Breast epithelium (tissue), 4 donors: ENCODE measurements at regions not wholly inside any gene's neighbourhood (a gene's known extent, or its start where the extent isn't known, plus 50 kb on each side); places are given as distances from the start of the nearest gene placed in this dataset.

ENCODE experiments used
- DNase-seq, 2 donors: peaks; one replicate each; pipeline ENCODE4 v3.0.0-alpha.2; 2019; ENCODE audit warnings: low spot score in 2 of 2
- H3K27ac ChIP-seq, 2 donors: fragments of 200-600 bp; sonication (generic) in 1 of 2; one replicate each; pipeline ENCODE4 v1.5.1; 2016 to 2019; ENCODE audit warnings: mild to moderate bottlenecking in 1 of 2
- H3K27me3 ChIP-seq, 2 donors: fragments of 200-600 bp; sonication (generic) in 1 of 2; one replicate each; pipeline versions ENCODE4 v1.5.1 to v1.6.0; 2017 to 2019; ENCODE audit warnings: control low read depth in 1 of 2, mild to moderate bottlenecking in 1 of 2
- H3K36me3 ChIP-seq: fragments of 200-600 bp; one replicate; pipeline ENCODE4 v1.5.1; 2019
- H3K4me1 ChIP-seq, 2 donors: fragments of 200-600 bp; sonication (generic); one replicate each; pipeline ENCODE4 v1.5.1; 2016 to 2019; ENCODE audit warnings: control low read depth in 1 of 2
- H3K4me3 ChIP-seq, 3 donors: fragments of 200-600 bp; sonication (generic); 1 replicate in 2 of 3; 2 replicates in 1 of 3; pipeline ENCODE4 v1.5.1; 2016 to 2019; ENCODE audit warnings: mild to moderate bottlenecking in 3 of 3, moderate library complexity in 2 of 3
- H3K9me3 ChIP-seq, 2 donors: fragments of 200-600 bp; sonication (generic) in 1 of 2; one replicate each; pipeline ENCODE4 v1.5.1; 2016 to 2019; ENCODE audit warnings: control low read depth in 1 of 2
- CTCF ChIP-seq, 3 donors: fragments of 450-650 bp; IDR thresholded peaks; one replicate each; pipeline ENCODE4 v1.5.1; 2016 to 2017; ENCODE audit warnings: antibody characterized with exemption in 3 of 3, mild to moderate bottlenecking in 3 of 3, moderate library complexity in 3 of 3
- POLR2A ChIP-seq: fragments of 450-650 bp; IDR thresholded peaks from one replicate; pipeline ENCODE4 v1.6.1; 2016; ENCODE audit warnings: antibody characterized with exemption, mild to moderate bottlenecking, moderate library complexity
- POLR2AphosphoS5 ChIP-seq, 3 donors: sonication (generic); formaldehyde crosslinking; IDR thresholded peaks; one replicate each; pipeline ENCODE4 v1.6.1; 2017; ENCODE audit warnings: antibody characterized with exemption in 3 of 3
- intact Hi-C: fragments of 100-400 bp; cut with DNase I; formaldehyde crosslinking; loops from one replicate; pipeline ENCODE4 v1.15.1; 2023; ENCODE audit warnings: low total_unique reads

GRCh38 chr2:225995796-225996461, 596.4 kb downstream of the NYAP2 start:
- Histone ChIP-seq H3K9me3 (no peaks in the 10 kb centered on the region), H3K4me1 (no peaks in the 10 kb centered on the region), H3K36me3 (no peaks in the 10 kb centered on the region), H3K4me3 (no peak overlapping the region), H3K27me3 (no peaks in the 10 kb centered on the region), H3K27ac (peak overlapping the region; percentile 26 to 75)
- intact Hi-C loops = no loop called here
- TF ChIP-seq CTCF (IDR thresholded peaks at IDR 0.05) (no peak), POLR2AphosphoS5 (IDR thresholded peaks at IDR 0.05) (no peak), POLR2A (no peak)
- no peak for DNase-seq

GRCh38 chr2:225994748-225995405, 595.4 kb downstream of the NYAP2 start:
- no peak overlapping the region for H3K4me3 ChIP-seq

GRCh38 chr2:225993430-225993829, 593.9 kb downstream of the NYAP2 start:
- Histone ChIP-seq H3K9me3 (no peaks in the 10 kb centered on the region), H3K27me3 (no peaks in the 10 kb centered on the region), H3K4me1 (no peaks in the 10 kb centered on the region), H3K36me3 (no peaks in the 10 kb centered on the region), H3K27ac (no peak overlapping the region), H3K4me3 (no peak overlapping the region)
- intact Hi-C loops = no loop called here
- TF ChIP-seq POLR2A = no peak
- no peak for TF ChIP-seq CTCF (IDR thresholded peaks at IDR 0.05)
- TF ChIP-seq POLR2AphosphoS5 (IDR thresholded peaks at IDR 0.05) = no peak
- no peak for DNase-seq

More at GRCh38 chr2:225994748-225995405, 595.4 kb downstream of the NYAP2 start:
- TF ChIP-seq POLR2AphosphoS5 (IDR thresholded peaks at IDR 0.05) = no peak
- no peak for TF ChIP-seq POLR2A
- TF ChIP-seq CTCF (IDR thresholded peaks at IDR 0.05) = no peak
- H3K36me3 ChIP-seq = no peaks in the 10 kb centered on the region
- intact Hi-C loops = no loop called here
- H3K27ac ChIP-seq = peak overlapping the region in 1 of 2 donors; percentile 75
- DNase-seq = no peak
- H3K27me3 ChIP-seq = no peaks in the 10 kb centered on the region
- H3K4me1 ChIP-seq = no peaks in the 10 kb centered on the region
- H3K9me3 ChIP-seq = no peaks in the 10 kb centered on the region

DNA sequence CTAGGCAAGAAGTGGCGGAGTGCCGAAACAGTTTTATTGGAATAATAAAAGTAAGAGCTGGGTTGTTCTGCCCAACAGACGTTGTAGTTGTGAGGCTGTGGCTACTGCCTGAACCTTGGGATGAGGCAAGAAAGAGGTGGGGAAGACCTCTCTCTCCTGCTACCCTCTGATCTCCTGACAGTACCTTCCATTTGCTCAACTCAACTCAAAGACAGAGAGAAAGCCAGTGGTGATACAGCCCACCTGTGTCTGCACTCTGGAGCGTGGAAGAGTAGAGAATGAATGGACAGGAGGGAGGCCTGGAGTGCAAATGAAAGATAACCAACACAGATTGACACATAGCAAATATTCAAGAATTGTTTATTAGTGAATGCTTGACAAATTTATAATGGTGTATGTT, 590.3 kb downstream of the NYAP2 start:
- no peak for DNase-seq
- Histone ChIP-seq H3K27me3 (no peaks in the 10 kb centered on the region), H3K36me3 (no peaks in the 10 kb centered on the region), H3K9me3 (no peaks in the 10 kb centered on the region), H3K4me1 (no peaks in the 10 kb centered on the region), H3K27ac (no peak overlapping the region), H3K4me3 (no peak overlapping the region)
- TF ChIP-seq POLR2A (no peak), POLR2AphosphoS5 (IDR thresholded peaks at IDR 0.05) (no peak), CTCF (IDR thresholded peaks at IDR 0.05) (no peak)
- intact Hi-C loops = no loop called here

- Histone ChIP-seq H3K36me3 (no peaks in the 10 kb centered on the region), H3K4me3 (no peak overlapping the region), H3K27ac (no peak overlapping the region), H3K27me3 (no peaks in the 10 kb centered on the region), H3K9me3 (peaks cover 0 to 10% of the 10 kb centered on the region in 2 donors), H3K4me1 (no peaks in the 10 kb centered on the region)
- intact Hi-C loops = no loop called here
- no peak for DNase-seq
- no peak for TF ChIP-seq POLR2AphosphoS5 (IDR thresholded peaks at IDR 0.05)
- TF ChIP-seq POLR2A = no peak
- TF ChIP-seq CTCF (IDR thresholded peaks at IDR 0.05) = no peak
Observed at GRCh38 chr2:225980372-225980771, 580.9 kb downstream of the NYAP2 start.
